NCI-H82 (cell line): ENCODE measurements at regions not wholly inside any gene's neighbourhood (a gene's known extent, or its start where the extent isn't known, plus 50 kb on each side); places are given as distances from the start of the nearest gene placed in this dataset.

ENCODE experiments used
- DNase-seq: peaks from one replicate; lab custom pipeline; 2025; lab: John Stamatoyannopoulos, UW

- no peak for DNase-seq
Measured at GRCh38 chr3:10583798-10584708, 78.7 kb upstream of the ATP2B2 start.

GRCh38 chr3:10585945-10586344 is 80.6 kb upstream of the ATP2B2 start:
- DNase-seq = no peak

GRCh38 chr3:10594915-10595314 is 89.5 kb upstream of the ATP2B2 start:
- DNase-seq = peak; percentile 18

- no peak for DNase-seq
Measured at GRCh38 chr3:10596746-10597448, 91.5 kb upstream of the ATP2B2 start.

GRCh38 chr3:10597733-10598132 is 92.3 kb upstream of the ATP2B2 start:
- DNase-seq = no peak

- DNase-seq = no peak
Measured at GRCh38 chr3:10599017-10599416, 93.6 kb upstream of the ATP2B2 start.

- DNase-seq = peak; percentile 21
Measured at GRCh38 chr3:10599444-10599843, 94.1 kb upstream of the ATP2B2 start.

- DNase-seq = peak; percentile 44
Measured at GRCh38 chr3:10600296-10600714, 94.9 kb upstream of the ATP2B2 start.

GRCh38 chr3:10600726-10601125 is 95.3 kb upstream of the ATP2B2 start:
- DNase-seq = no peak

GRCh38 chr3:10601151-10601856 is 95.9 kb upstream of the ATP2B2 start:
- DNase-seq = peak; percentile 70

- DNase-seq = peak; percentile 81
Measured at GRCh38 chr3:10601857-10602230, 96.5 kb upstream of the ATP2B2 start.

GRCh38 chr3:10602271-10602670 is 96.9 kb upstream of the ATP2B2 start:
- DNase-seq = no peak

GRCh38 chr3:10602769-10603768 is 97.7 kb upstream of the ATP2B2 start:
- peak; percentile 91 for DNase-seq

- no peak for DNase-seq
Measured at GRCh38 chr3:10609134-10609533, 103.7 kb upstream of the ATP2B2 start.

GRCh38 chr3:10614168-10614567 is 108.8 kb upstream of the ATP2B2 start:
- DNase-seq = no peak

- DNase-seq = no peak
Measured at GRCh38 chr3:10615715-10616114, 110.3 kb upstream of the ATP2B2 start.

GRCh38 chr3:10616321-10616720 is 110.9 kb upstream of the ATP2B2 start:
- DNase-seq = no peak

- DNase-seq = peak; percentile 22
Measured at GRCh38 chr3:10619989-10620832, 114.8 kb upstream of the ATP2B2 start.

GRCh38 chr3:10620833-10621082 is 115.4 kb upstream of the ATP2B2 start:
- DNase-seq = no peak

- no peak for DNase-seq
Measured at GRCh38 chr3:10623578-10624275, 118.3 kb upstream of the ATP2B2 start.
